ENCODE measurements at regions not wholly inside any gene's neighbourhood (a gene's known extent, or its start where the extent isn't known, plus 50 kb on each side); places are given as distances from the start of the nearest gene placed in this dataset.

GRCh38 chr5:57842364-57843058, 359.9 kb upstream of the ACTBL2 start:
- TF ChIP-seq CTCF (IDR thresholded peaks at IDR 0.05) = no peak
- intact Hi-C loops (cut with DNase I; ENCODE audit: low total_unique reads) = no loop called here
- no peak overlapping the region for H3K27ac ChIP-seq

DNA sequence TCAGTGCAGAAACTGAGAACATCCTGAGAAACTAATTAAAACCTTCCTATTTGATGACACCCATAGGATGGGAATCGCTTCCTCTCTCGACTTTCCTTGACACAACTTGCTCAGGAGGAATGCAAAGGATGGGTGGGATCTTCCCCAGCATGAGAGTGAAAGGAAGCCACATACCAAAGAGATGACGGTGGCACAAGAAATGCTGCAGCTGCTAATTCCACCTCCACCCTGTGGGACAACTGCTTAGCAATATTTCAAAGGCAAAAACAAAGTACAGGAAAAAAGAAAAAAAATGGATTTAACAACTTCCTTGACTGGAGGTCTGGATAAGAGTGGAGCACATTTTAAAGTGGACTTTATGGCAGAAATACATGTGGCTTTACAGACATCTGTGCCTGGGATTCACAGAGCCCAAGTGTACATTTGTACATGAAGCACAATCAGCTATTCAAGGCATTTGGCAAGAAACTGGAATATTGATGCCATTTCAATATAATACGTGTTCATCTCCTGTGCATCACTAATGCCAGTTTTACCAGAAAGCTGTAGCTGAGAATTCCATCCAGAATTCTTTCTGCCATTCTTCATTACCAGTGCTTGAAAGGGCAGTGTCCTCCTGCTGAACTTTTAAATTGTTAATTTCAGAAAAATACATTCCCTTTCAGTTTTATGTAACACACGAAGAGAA, 359.2 kb upstream of the ACTBL2 start:
- Histone ChIP-seq H3K27ac (no peak overlapping the region), H3K4me3 (no peak overlapping the region), H3K36me3 (no peaks in the 10 kb centered on the region), H3K9me3 (no peaks in the 10 kb centered on the region), H3K4me1 (peaks cover 0 to 16% (median 2%) of the 10 kb centered on the region in 4 donors), H3K27me3 (no peaks in the 10 kb centered on the region)
- no peak for DNase-seq
- TF ChIP-seq CTCF (IDR thresholded peaks at IDR 0.05) = no peak
- intact Hi-C loops (cut with DNase I; ENCODE audit: low total_unique reads) = no loop called here

More at GRCh38 chr5:57842364-57843058, 359.9 kb upstream of the ACTBL2 start:
- H3K36me3 ChIP-seq = no peaks in the 10 kb centered on the region
- H3K4me1 ChIP-seq = peaks cover 0 to 16% (median 2%) of the 10 kb centered on the region in 4 donors
- H3K4me3 ChIP-seq = no peak overlapping the region
- no peak for DNase-seq
- no peaks in the 10 kb centered on the region for H3K27me3 ChIP-seq
- no peaks in the 10 kb centered on the region for H3K9me3 ChIP-seq

GRCh38 chr5:57839437-57840079, 356.9 kb upstream of the ACTBL2 start:
- no peaks in the 10 kb centered on the region for H3K27me3 ChIP-seq
- no peaks in the 10 kb centered on the region for H3K36me3 ChIP-seq
- no peak overlapping the region for H3K27ac ChIP-seq
- no peak for DNase-seq
- intact Hi-C loops (cut with DNase I; ENCODE audit: low total_unique reads) = no loop called here
- peaks cover 0 to 16% (median 2%) of the 10 kb centered on the region in 4 donors for H3K4me1 ChIP-seq
- no peak for TF ChIP-seq CTCF (IDR thresholded peaks at IDR 0.05)
- peaks cover 0 to 4% (median 0%) of the 10 kb centered on the region in 3 donors for H3K9me3 ChIP-seq
- no peak overlapping the region for H3K4me3 ChIP-seq

DNA sequence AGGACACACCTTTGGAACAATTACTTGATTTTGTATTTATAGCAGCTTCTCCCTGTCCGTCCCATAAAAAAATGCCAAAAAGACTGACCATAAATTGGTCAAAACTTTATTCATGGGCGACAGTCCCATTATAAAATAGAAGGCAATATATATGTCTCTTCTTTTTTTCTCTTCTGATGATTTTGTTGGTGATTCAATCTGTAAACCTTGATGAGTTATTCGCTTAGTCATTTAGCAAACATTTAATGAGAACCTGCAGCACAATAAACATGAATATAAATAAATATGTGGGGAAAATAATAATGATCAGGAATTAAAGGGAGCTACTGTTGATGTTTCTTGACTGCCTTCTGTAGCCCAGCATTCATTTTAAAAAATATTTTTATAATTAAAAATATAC, 356.4 kb upstream of the ACTBL2 start:
- peaks cover 0 to 4% (median 0%) of the 10 kb centered on the region in 3 donors for H3K9me3 ChIP-seq
- no peak overlapping the region for H3K27ac ChIP-seq
- no peak overlapping the region for H3K4me3 ChIP-seq
- no peaks in the 10 kb centered on the region for H3K27me3 ChIP-seq
- peaks cover 0 to 16% (median 2%) of the 10 kb centered on the region in 4 donors for H3K4me1 ChIP-seq
- intact Hi-C loops (cut with DNase I; ENCODE audit: low total_unique reads) = no loop called here
- no peak for TF ChIP-seq CTCF (IDR thresholded peaks at IDR 0.05)
- DNase-seq = no peak
- H3K36me3 ChIP-seq = no peaks in the 10 kb centered on the region

DNA sequence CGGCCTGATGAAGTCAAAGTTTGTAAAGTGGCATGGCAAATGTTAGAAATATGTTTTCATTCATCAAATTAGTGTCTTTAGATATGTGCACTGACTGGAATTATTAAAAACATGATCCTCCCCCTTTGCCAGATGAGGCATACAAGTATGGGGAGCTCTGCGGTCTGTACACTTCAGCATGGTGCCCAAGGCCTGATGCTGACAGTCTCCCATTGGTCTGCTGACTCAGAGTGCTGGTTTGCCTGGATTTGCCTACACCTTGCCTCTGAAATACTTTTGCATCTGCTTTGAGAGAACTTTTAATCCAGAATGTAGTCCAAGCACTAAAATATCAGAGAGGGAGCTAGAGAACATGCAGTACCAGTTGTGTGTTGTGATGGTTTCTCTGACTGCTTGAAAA, 354.3 kb upstream of the ACTBL2 start:
- TF ChIP-seq CTCF (IDR thresholded peaks at IDR 0.05) = no peak
- intact Hi-C loops (cut with DNase I; ENCODE audit: low total_unique reads) = no loop called here
- H3K27ac ChIP-seq = no peak overlapping the region

More for the DNA sequence above, 354.3 kb upstream of the ACTBL2 start:
- Histone ChIP-seq H3K9me3 (peaks cover 0 to 4% (median 0%) of the 10 kb centered on the region in 3 donors), H3K36me3 (no peaks in the 10 kb centered on the region), H3K27me3 (no peaks in the 10 kb centered on the region), H3K4me1 (peaks cover 0 to 8% (median under 1%) of the 10 kb centered on the region in 4 donors), H3K4me3 (no peak overlapping the region)
- DNase-seq = no peak

Measured in tibial artery (tissue), 4 donors.